Heart left ventricle (tissue), 16 donors: ENCODE measurements at regions not wholly inside any gene's neighbourhood (a gene's known extent, or its start where the extent isn't known, plus 50 kb on each side); places are given as distances from the start of the nearest gene placed in this dataset.

Source experiments
- ATAC-seq, 4 donors: fragments of 200-7000 bp; cut with Tn5 transposase; one replicate each; pipeline ENCODE4 v1.9.1; 2020 to 2022; ENCODE audit warnings: moderate library complexity in 4 of 4, mild to moderate bottlenecking in 3 of 4, moderate number of reproducible peaks in 1 of 4
- DNase-seq, 5 donors: peaks; one replicate each; pipeline ENCODE4 v3.0.0-alpha.2; 2020
- H3K27ac ChIP-seq, 12 donors: fragments of 200-600 bp; sonication (generic) in 4 of 12; one replicate each; pipeline versions ENCODE4 v1.5.0 to v1.8.0; 2016 to 2022; ENCODE audit warnings: mild to moderate bottlenecking in 2 of 12
- H3K27me3 ChIP-seq, 9 donors: fragments of 200-600 bp; sonication (generic) in 2 of 9; one replicate each; pipeline versions ENCODE4 v1.5.1 to v1.8.0; 2016 to 2022; ENCODE audit warnings: mild to moderate bottlenecking in 3 of 9
- H3K36me3 ChIP-seq, 9 donors: fragments of 200-600 bp; sonication (generic) in 2 of 9; one replicate each; pipeline versions ENCODE4 v1.5.0 to v1.8.0; 2018 to 2022; ENCODE audit warnings: mild to moderate bottlenecking in 2 of 9
- H3K4me1 ChIP-seq, 12 donors: fragments of 200-600 bp; sonication (generic) in 4 of 12; one replicate each; pipeline versions ENCODE4 v1.5.0 to v1.8.0; 2016 to 2022; ENCODE audit warnings: mild to moderate bottlenecking in 3 of 12
- H3K4me3 ChIP-seq, 12 donors: fragments of 200-600 bp; sonication (generic) in 4 of 12; one replicate each; pipeline versions ENCODE4 v1.5.0 to v1.8.0; 2017 to 2022; ENCODE audit warnings: mild to moderate bottlenecking in 9 of 12, moderate library complexity in 4 of 12
- H3K9me3 ChIP-seq, 12 donors: fragments of 200-600 bp; sonication (generic) in 4 of 12; one replicate each; pipeline versions ENCODE4 v1.5.0 to v1.8.0; 2016 to 2022; ENCODE audit warnings: mild to moderate bottlenecking in 1 of 12
- CTCF ChIP-seq, 12 donors: fragments of 200-600 bp; sonication (generic) in 4 of 12; IDR thresholded peaks; one replicate each; pipeline versions ENCODE4 v1.5.0 to v1.8.0; 2018 to 2022; ENCODE audit warnings: antibody characterized with exemption in 12 of 12, mild to moderate bottlenecking in 5 of 12
- POLR2A ChIP-seq, 2 donors: fragments of 450-650 bp; IDR thresholded peaks; one replicate each; pipeline ENCODE4 v1.6.1; 2017; ENCODE audit warnings: antibody characterized with exemption in 2 of 2, mild to moderate bottlenecking in 2 of 2, moderate library complexity in 2 of 2
- WGBS, 4 donors: extraction: QIAGEN DNeasy Blood & Tissue Kit in 2 of 4; methylation state at CpG; one replicate each; pipeline versions ENCODE4 v1.1.5 to v1.1.7; 2013 to 2018; 5-methylcytosine and 5-hydroxymethylcytosine counted together
- intact Hi-C, 10 donors: fragments of 100-400 bp; cut with DNase I; formaldehyde crosslinking; loops; one replicate each; pipeline versions ENCODE4 v1.11.1 to v1.14.2; 2022
- donor health status: ischemic (EF 13 %, LVEDD 7.1; RV severe dilation, severe dysfunction).
- donor health status: healthy with polysubstance abuse.
- donor health status: DM: no; HTN: yes; CAD: no.
- donor health status: DM: no; HTN: no; CAD: no.
- donor health status: ischemic (EF 25% LVEDD 6.9; RV normal size, moderate dysfunction).
- donor health status: ischemic (EF 25% LVEDD 5.7; RV mildly dilated, moderate dysfunction).
- donor health status: healthy.
- donor health status: DM: yes; HTN: yes; CAD: no.
- donor health status: ischemic (EF 35%, LVEDD 5.7; RV mildly dilated, moderate dysfunction).
- donor health status: nonischemic (EF 11% LVEDD 7.7; RV severe dilation, severe dysfunction).
- donor health status: DM: yes; HTN: yes; CAD: no.
- donor health status: PGD.
- donor health status: ischemic (EF 29% LVEDD 5.4; RV normal size, mild dysfunction).
- donor health status: nonischemic (EF 23%, LVEDD 6.1; RV moderate dilation, normal function).

- ATAC-seq = no peak
- intact Hi-C loops = loop anchor here in 1 of 10 donors (1.0 kb wide), 1 partner anchor 12 kb away; no protein-coding TSS in a partner anchor
- TF ChIP-seq POLR2A (IDR thresholded peaks at IDR 0.05) (no peak), CTCF (IDR thresholded peaks at IDR 0.05) (no peak)
- Histone ChIP-seq H3K9me3 (no peaks in the 10 kb centered on the region), H3K4me3 (no peak overlapping the region), H3K36me3 (no peaks in the 10 kb centered on the region), H3K27me3 (peaks cover 0 to 5% (median 0%) of the 10 kb centered on the region in 9 donors), H3K4me1 (no peaks in the 10 kb centered on the region), H3K27ac (no peak overlapping the region)
- no peak for DNase-seq
These were observed 744.3 kb upstream of the ACVR2A start for GRCh38 chr2:147100406-147101035.

GRCh38 chr2:147099845-147100244 lies 745.0 kb upstream of the ACVR2A start:
- ATAC-seq (no peak), DNase-seq (no peak)
- Histone ChIP-seq H3K4me1 (no peaks in the 10 kb centered on the region), H3K4me3 (no peak overlapping the region), H3K27me3 (peaks cover 0 to 5% (median 0%) of the 10 kb centered on the region in 9 donors), H3K9me3 (no peaks in the 10 kb centered on the region), H3K27ac (no peak overlapping the region), H3K36me3 (no peaks in the 10 kb centered on the region)
- 91 to 97% (median 94%) methylated on average over 2 of the region's 2 CpGs for WGBS, 4 donors
- intact Hi-C loops = loop anchor here in 1 of 10 donors (1.0 kb wide), 1 partner anchor 12 kb away; no protein-coding TSS in a partner anchor
- TF ChIP-seq POLR2A (IDR thresholded peaks at IDR 0.05) = no peak
- TF ChIP-seq CTCF (IDR thresholded peaks at IDR 0.05) = no peak

- Histone ChIP-seq H3K36me3 (no peaks in the 10 kb centered on the region), H3K9me3 (no peaks in the 10 kb centered on the region), H3K27me3 (peaks cover 0 to 5% (median 0%) of the 10 kb centered on the region in 9 donors), H3K4me3 (no peak overlapping the region), H3K27ac (no peak overlapping the region), H3K4me1 (no peaks in the 10 kb centered on the region)
- no peak for ATAC-seq
- DNase-seq = no peak
- intact Hi-C loops = no loop called here
- WGBS, 4 donors = 51 to 74% (median 54%) methylated on average over 1 of the region's 1 CpG
- TF ChIP-seq CTCF (IDR thresholded peaks at IDR 0.05) (no peak), POLR2A (IDR thresholded peaks at IDR 0.05) (no peak)
These were observed 745.9 kb upstream of the ACVR2A start for GRCh38 chr2:147098940-147099339.

GRCh38 chr2:147097747-147098146 lies 747.1 kb upstream of the ACVR2A start:
- H3K4me3 ChIP-seq = no peak overlapping the region
- no peak for TF ChIP-seq CTCF (IDR thresholded peaks at IDR 0.05)
- TF ChIP-seq POLR2A (IDR thresholded peaks at IDR 0.05) = no peak
- peaks cover 0 to 5% (median 0%) of the 10 kb centered on the region in 9 donors for H3K27me3 ChIP-seq
- DNase-seq = no peak
- no peaks in the 10 kb centered on the region for H3K4me1 ChIP-seq
- intact Hi-C loops = no loop called here
- no peaks in the 10 kb centered on the region for H3K9me3 ChIP-seq
- H3K36me3 ChIP-seq = no peaks in the 10 kb centered on the region
- no peak overlapping the region for H3K27ac ChIP-seq
- ATAC-seq = no peak
